Neutrophil (primary cell): ENCODE measurements at regions not wholly inside any gene's neighbourhood (a gene's known extent, or its start where the extent isn't known, plus 50 kb on each side); places are given as distances from the start of the nearest gene placed in this dataset.

Experiments used
- H3K27ac ChIP-seq: fragments of 200-600 bp; sonication (generic); 2 replicates; pipeline ENCODE4 v1.5.1; 2016; ENCODE audit warnings: mild to moderate bottlenecking, moderate library complexity
- H3K27me3 ChIP-seq: fragments of 200-600 bp; sonication (generic); 2 replicates; pipeline ENCODE4 v1.6.0; 2016; ENCODE audit warnings: mild to moderate bottlenecking
- H3K36me3 ChIP-seq: fragments of 200-600 bp; sonication (generic); 2 replicates; pipeline ENCODE4 v1.5.1; 2017
- H3K4me1 ChIP-seq, 2 experiments: fragments of 200-600 bp in 1 of 2; sonication (generic) in 1 of 2; 1 replicate in 1 of 2; 2 replicates in 1 of 2; pipeline versions ENCODE4 v1.5.1 to v1.6.1; 2013 to 2016; ENCODE audit warnings: low read depth in 1 of 2, low read length in 1 of 2, mild to moderate bottlenecking in 1 of 2, moderate library complexity in 1 of 2; ENCODE audit not compliant: control insufficient read depth in 1 of 2, insufficient read depth in 1 of 2
- H3K4me3 ChIP-seq, 2 experiments: fragments of 200-600 bp in 1 of 2; sonication (generic) in 1 of 2; 1 replicate in 1 of 2; 2 replicates in 1 of 2; pipeline ENCODE4 v1.5.1; 2013 to 2016; ENCODE audit warnings: low read depth in 1 of 2, low read length in 1 of 2, mild to moderate bottlenecking in 1 of 2, moderate library complexity in 1 of 2
- H3K9me3 ChIP-seq: fragments of 200-600 bp; sonication (generic); 2 replicates; pipeline ENCODE4 v1.5.1; 2016
- TF ChIP-seq, protein P1 (sequence below): fragments of 200-600 bp; sonication (generic); IDR thresholded peaks from 2 replicates; pipeline ENCODE4 v1.5.1; 2016; ENCODE audit warnings: antibody characterized with exemption

DNA sequence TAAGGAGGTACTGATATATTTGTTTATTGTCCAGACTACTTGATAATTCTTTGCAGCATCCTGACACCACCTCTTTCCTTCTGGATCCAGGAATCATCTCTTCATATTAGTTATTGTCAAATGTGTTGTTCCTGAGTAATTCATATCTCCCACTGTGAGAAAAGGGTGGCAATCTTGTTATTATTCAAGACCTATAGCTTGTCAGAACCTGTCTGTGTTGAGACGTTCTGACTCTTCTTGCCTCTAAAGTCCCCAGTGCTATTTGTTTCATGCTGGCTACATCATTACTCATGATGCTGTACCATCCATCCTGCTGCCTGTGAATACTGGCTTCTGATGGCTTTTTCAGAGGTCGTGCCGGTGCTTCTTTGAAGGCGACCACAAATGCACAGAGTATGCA is 68.7 kb upstream of the TAF11L2 start:
- TF ChIP-seq, protein P1, sequence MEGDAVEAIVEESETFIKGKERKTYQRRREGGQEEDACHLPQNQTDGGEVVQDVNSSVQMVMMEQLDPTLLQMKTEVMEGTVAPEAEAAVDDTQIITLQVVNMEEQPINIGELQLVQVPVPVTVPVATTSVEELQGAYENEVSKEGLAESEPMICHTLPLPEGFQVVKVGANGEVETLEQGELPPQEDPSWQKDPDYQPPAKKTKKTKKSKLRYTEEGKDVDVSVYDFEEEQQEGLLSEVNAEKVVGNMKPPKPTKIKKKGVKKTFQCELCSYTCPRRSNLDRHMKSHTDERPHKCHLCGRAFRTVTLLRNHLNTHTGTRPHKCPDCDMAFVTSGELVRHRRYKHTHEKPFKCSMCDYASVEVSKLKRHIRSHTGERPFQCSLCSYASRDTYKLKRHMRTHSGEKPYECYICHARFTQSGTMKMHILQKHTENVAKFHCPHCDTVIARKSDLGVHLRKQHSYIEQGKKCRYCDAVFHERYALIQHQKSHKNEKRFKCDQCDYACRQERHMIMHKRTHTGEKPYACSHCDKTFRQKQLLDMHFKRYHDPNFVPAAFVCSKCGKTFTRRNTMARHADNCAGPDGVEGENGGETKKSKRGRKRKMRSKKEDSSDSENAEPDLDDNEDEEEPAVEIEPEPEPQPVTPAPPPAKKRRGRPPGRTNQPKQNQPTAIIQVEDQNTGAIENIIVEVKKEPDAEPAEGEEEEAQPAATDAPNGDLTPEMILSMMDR = no peak
- H3K4me3 ChIP-seq = no peak overlapping the region
- peaks cover 52 to 55% of the 10 kb centered on the region in 2 experiments for H3K4me1 ChIP-seq
- H3K9me3 ChIP-seq = no peaks in the 10 kb centered on the region
- H3K36me3 ChIP-seq = no peaks in the 10 kb centered on the region
- H3K27me3 ChIP-seq = no peaks in the 10 kb centered on the region
- peak overlapping the region; percentile 53 for H3K27ac ChIP-seq

DNA sequence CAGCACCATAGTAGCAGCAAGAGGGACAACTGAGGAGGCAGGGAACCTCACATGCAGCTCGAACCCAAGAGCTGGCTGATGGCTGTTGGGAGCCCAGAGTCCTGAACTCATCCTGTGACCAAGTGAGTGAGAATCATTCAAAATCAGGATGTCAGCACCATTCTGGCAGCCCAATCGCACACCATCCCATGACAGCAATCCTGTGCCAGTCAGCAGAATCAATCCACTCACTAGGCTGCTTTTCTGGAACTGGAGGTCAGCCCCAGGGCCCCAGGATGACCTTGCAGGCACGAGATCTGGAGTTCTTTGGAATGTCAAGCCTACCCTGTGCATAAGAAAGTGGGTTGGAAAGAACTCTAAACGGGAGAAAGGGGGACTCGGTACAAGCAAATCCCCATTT is 67.8 kb upstream of the TAF11L2 start:
- TF ChIP-seq, protein P1 = no peak
- Histone ChIP-seq H3K4me1 (peaks cover 61 to 63% of the 10 kb centered on the region in 2 experiments), H3K27ac (no peak overlapping the region), H3K36me3 (no peaks in the 10 kb centered on the region), H3K9me3 (no peaks in the 10 kb centered on the region), H3K27me3 (no peaks in the 10 kb centered on the region), H3K4me3 (no peak overlapping the region)

DNA sequence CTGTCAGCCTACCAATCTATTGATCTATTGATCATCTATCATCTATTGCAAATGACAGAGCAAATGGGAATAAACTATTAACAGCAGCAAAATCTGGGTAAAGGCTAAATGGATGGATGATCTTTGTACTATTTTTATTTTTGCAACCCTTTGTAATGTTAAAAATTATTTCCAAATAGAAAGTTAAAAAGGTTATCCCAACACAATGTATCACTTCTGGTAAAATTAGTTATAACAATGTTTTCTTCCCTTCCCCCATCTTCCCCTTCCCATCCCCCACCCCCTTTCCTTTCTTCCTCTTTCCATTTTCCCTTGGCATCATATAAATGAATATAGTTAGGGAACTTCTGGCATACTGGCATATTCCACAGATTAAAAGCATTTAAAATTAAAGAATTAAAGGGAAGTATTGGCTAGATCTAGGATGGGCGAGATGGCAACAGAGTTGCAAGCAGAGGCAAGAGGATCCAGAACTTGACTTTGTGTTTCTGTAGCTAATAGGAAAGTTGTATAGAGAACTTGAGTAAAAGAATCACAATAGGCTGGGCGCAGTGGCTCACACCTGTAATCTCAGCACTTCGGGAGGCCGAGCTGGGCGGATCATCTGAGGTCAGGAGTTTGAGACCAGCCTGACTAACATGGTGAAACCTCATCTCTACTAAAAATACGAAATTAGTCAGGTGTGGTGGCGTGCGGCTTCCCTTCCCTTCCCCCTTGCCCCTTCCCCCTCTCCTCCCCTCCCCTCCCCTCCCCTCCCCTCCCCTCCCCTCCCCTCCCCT is 66.6 kb upstream of the TAF11L2 start:
- H3K27ac ChIP-seq = peak overlapping the region; percentile 30
- H3K9me3 ChIP-seq = no peaks in the 10 kb centered on the region
- TF ChIP-seq, protein P1 = no peak
- no peaks in the 10 kb centered on the region for H3K36me3 ChIP-seq
- no peak overlapping the region for H3K4me3 ChIP-seq
- H3K4me1 ChIP-seq = peaks cover 73 to 76% of the 10 kb centered on the region in 2 experiments
- no peaks in the 10 kb centered on the region for H3K27me3 ChIP-seq

DNA sequence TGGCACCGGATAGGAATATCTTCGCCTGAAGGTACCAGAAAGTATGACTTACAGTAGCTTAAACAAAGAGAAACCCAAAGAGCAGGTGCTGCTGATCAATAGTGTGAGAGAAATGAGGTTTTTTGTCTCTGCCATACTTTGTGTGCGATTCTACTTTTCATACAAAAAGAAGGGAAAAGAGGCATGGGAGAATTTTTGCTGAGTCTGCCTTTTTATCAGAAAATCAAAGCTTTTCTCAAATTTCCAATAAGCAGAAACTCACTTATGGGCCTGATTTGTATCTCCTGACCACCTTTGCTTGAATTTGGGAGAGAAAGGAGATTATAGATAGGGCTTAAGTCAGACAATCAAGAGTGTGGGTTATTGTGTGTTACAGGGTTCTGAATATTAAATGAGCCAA is 65.5 kb upstream of the TAF11L2 start:
- H3K36me3 ChIP-seq = no peaks in the 10 kb centered on the region
- peaks cover 84 to 86% of the 10 kb centered on the region in 2 experiments for H3K4me1 ChIP-seq
- peak overlapping the region; percentile 19 for H3K27ac ChIP-seq
- TF ChIP-seq, protein P1 = no peak
- no peaks in the 10 kb centered on the region for H3K9me3 ChIP-seq
- no peaks in the 10 kb centered on the region for H3K27me3 ChIP-seq
- no peak overlapping the region for H3K4me3 ChIP-seq

DNA sequence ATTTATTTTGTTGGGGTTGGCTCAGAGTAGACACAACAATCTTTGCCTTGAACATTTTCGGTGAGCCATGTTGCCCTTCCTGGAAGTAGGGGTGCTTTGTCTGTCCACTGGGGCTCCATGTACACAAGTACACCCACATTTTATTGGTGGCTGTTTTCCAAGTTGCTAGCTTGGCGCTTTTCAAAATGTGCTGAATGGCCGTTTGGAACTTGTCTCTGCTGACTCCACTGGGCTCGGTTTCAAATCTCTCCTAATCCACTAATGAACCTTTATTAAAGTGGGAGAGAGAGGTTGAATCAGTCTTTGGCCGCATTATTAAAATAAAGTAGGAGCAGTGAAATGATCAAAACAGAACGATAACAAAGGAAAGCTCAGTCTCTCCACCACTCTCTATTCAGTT is 64.6 kb upstream of the TAF11L2 start:
- Histone ChIP-seq H3K4me3 (no peak overlapping the region), H3K27me3 (no peaks in the 10 kb centered on the region), H3K27ac (peak overlapping the region; percentile 95), H3K9me3 (no peaks in the 10 kb centered on the region), H3K4me1 (peaks cover 85 to 86% of the 10 kb centered on the region in 2 experiments), H3K36me3 (no peaks in the 10 kb centered on the region)
- TF ChIP-seq, protein P1 = no peak
